Suprapubic skin (tissue), 4 donors: ENCODE measurements at regions not wholly inside any gene's neighbourhood (a gene's known extent, or its start where the extent isn't known, plus 50 kb on each side); places are given as distances from the start of the nearest gene placed in this dataset.

Experiments
- DNase-seq, 2 donors: peaks; one replicate each; pipeline ENCODE4 v3.0.0-alpha.2; 2019; ENCODE audit warnings: low spot score in 2 of 2
- H3K27ac ChIP-seq: fragments of 200-600 bp; sonication (generic); one replicate; pipeline ENCODE4 v1.5.1; 2019
- H3K27me3 ChIP-seq: fragments of 200-600 bp; sonication (generic); one replicate; pipeline ENCODE4 v1.5.1; 2019
- H3K36me3 ChIP-seq: fragments of 200-600 bp; sonication (generic); one replicate; pipeline ENCODE4 v1.5.1; 2019
- H3K4me1 ChIP-seq: fragments of 200-600 bp; sonication (generic); one replicate; pipeline ENCODE4 v1.5.1; 2019
- H3K4me3 ChIP-seq: fragments of 200-600 bp; sonication (generic); one replicate; pipeline ENCODE4 v1.5.1; 2019; ENCODE audit warnings: mild to moderate bottlenecking
- H3K9me3 ChIP-seq: fragments of 200-600 bp; sonication (generic); one replicate; pipeline ENCODE4 v1.5.1; 2019
- EP300 ChIP-seq: sonication (generic); formaldehyde crosslinking; IDR thresholded peaks from one replicate; pipeline ENCODE4 v1.6.1; 2017; ENCODE audit warnings: antibody characterized with exemption
- POLR2A ChIP-seq, 2 donors: fragments of 450-650 bp; IDR thresholded peaks; one replicate each; pipeline ENCODE4 v1.6.1; 2017; ENCODE audit warnings: antibody characterized with exemption in 2 of 2, mild to moderate bottlenecking in 2 of 2, moderate library complexity in 2 of 2
- POLR2AphosphoS5 ChIP-seq, 3 donors: sonication (generic); formaldehyde crosslinking; IDR thresholded peaks; one replicate each; pipeline ENCODE4 v1.6.1; 2017; ENCODE audit warnings: antibody characterized with exemption in 3 of 3
- WGBS: methylation state at CpG from one replicate; pipeline ENCODE4 v1.1.5; 2018; 5-methylcytosine and 5-hydroxymethylcytosine counted together
- TF ChIP-seq, protein P1 (sequence below), 2 donors: fragments of 200-600 bp in 1 of 2; fragments of 450-650 bp in 1 of 2; sonication (generic) in 1 of 2; IDR thresholded peaks; one replicate each; pipeline ENCODE4 v1.5.1; 2016 to 2019; ENCODE audit warnings: antibody characterized with exemption in 2 of 2, mild to moderate bottlenecking in 1 of 2, moderate library complexity in 1 of 2

DNA sequence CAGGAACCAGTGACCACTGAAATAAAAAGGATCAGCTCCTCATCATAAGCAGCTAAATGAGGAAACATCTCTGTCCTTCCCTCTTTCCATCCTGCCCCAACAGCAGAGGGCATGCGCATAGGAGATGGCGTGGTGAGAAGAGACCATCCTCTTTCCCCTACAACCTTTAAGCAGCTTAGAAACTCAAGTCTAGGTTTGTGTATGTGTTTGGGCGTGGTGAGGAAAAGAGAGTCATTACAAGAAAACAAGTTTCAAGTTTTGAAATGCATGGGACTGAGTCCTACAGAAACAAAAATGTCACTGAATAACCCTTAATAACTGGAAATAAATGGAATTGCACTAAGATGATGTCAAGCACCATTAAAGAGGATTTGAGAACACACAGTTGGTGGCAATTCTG is 96.4 kb upstream of the IL12B start:
- H3K4me1 ChIP-seq: no peaks in the 10 kb centered on the region
- H3K9me3 ChIP-seq: no peaks in the 10 kb centered on the region
- no peaks in the 10 kb centered on the region for H3K27me3 ChIP-seq
- H3K27ac ChIP-seq: no peak overlapping the region
- DNase-seq: no peak
- 97% methylated on average over 3 of the region's 3 CpGs for WGBS
- no peaks in the 10 kb centered on the region for H3K36me3 ChIP-seq
- no peak overlapping the region for H3K4me3 ChIP-seq
- TF ChIP-seq POLR2AphosphoS5 (IDR thresholded peaks at IDR 0.05) (no peak), POLR2A (IDR thresholded peaks at IDR 0.05) (no peak), EP300 (no peak)
- TF ChIP-seq, protein P1, sequence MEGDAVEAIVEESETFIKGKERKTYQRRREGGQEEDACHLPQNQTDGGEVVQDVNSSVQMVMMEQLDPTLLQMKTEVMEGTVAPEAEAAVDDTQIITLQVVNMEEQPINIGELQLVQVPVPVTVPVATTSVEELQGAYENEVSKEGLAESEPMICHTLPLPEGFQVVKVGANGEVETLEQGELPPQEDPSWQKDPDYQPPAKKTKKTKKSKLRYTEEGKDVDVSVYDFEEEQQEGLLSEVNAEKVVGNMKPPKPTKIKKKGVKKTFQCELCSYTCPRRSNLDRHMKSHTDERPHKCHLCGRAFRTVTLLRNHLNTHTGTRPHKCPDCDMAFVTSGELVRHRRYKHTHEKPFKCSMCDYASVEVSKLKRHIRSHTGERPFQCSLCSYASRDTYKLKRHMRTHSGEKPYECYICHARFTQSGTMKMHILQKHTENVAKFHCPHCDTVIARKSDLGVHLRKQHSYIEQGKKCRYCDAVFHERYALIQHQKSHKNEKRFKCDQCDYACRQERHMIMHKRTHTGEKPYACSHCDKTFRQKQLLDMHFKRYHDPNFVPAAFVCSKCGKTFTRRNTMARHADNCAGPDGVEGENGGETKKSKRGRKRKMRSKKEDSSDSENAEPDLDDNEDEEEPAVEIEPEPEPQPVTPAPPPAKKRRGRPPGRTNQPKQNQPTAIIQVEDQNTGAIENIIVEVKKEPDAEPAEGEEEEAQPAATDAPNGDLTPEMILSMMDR (IDR thresholded peaks at IDR 0.05): no peak

DNA sequence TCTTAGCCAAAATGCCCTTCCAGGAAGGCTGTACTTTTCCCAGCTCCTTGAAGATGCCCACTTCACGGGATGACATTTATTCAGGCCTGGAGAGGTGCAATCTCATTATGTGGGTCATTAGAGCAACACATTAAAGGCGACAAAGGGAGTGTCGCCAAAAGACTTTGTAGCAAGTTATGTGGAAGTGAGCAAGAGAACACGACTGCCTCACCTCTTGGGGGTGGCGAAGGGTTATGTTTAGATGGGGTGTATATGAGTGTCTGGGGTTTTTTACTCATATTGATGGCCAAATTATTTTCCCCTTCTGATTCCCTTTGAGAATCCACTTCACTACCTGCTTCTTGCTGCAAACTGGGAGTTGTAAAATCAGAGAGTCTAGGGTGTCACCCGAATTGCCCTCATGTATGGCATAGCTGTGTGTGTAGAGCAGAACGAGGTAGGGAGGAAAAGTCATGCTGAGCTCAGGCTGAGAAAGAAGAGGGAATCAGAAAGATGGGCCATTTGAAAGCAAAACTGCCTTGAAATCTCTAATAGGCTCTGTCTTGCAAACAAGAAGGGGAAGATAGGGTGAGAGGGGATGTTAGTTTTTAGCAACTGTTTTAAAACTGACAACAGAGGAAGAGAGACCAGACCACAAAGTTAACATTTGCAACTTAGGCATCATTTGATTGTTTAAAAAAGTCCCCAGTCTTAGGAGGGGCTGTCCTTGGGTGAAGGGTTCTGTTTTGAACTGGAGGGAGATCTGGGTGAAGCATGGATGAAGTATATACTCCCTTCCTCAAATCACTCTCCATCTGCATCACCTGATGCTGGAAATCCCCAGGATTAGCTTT is 97.1 kb upstream of the IL12B start:
- WGBS: 69% methylated on average over 7 of the region's 7 CpGs
- TF ChIP-seq POLR2A (IDR thresholded peaks at IDR 0.05) (no peak), POLR2AphosphoS5 (IDR thresholded peaks at IDR 0.05) (no peak), EP300 (no peak)
- TF ChIP-seq, protein P1 (IDR thresholded peaks at IDR 0.05): no peak
- H3K9me3 ChIP-seq: no peaks in the 10 kb centered on the region
- no peak overlapping the region for H3K4me3 ChIP-seq
- peaks cover 7% of the 10 kb centered on the region for H3K27me3 ChIP-seq
- H3K27ac ChIP-seq: no peak overlapping the region
- H3K36me3 ChIP-seq: no peaks in the 10 kb centered on the region
- H3K4me1 ChIP-seq: no peaks in the 10 kb centered on the region
- no peak for DNase-seq

DNA sequence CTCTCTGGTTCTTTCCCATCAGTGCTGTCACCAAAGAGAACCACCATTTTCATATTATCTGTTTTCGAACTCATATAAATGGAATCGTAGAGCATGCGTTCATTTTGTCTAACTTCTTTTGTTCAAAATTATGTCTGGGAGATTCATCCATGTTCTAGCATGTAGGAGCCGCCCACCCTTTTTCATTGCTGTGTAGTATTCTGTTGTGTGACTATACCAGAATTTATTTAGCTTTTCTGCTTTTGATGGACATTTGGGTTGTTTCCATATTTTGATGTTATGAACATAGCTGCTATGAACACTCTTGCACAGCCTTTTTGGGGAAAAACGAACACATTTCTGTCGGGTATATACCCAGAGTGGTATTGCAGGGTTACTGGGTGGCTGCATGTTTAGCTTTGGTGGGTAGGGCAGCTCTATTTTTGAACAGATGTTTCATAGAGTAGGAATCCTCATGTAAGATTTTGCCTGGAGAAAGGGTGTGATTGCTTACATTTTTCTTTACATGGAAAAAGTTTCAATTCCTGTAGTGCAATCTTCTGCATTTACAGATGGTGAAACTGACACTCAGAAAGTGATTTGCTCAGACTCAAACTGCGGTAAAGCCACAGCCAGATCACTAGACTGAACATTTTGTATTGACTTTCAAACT is 100.2 kb upstream of the IL12B start:
- WGBS: 75% methylated on average over 7 of the region's 7 CpGs
- H3K4me3 ChIP-seq: no peak overlapping the region
- H3K36me3 ChIP-seq: no peaks in the 10 kb centered on the region
- no peaks in the 10 kb centered on the region for H3K9me3 ChIP-seq
- DNase-seq: no peak
- H3K4me1 ChIP-seq: no peaks in the 10 kb centered on the region
- no peak for TF ChIP-seq EP300
- TF ChIP-seq POLR2A (IDR thresholded peaks at IDR 0.05): no peak
- TF ChIP-seq, protein P1 (IDR thresholded peaks at IDR 0.05): no peak
- TF ChIP-seq POLR2AphosphoS5 (IDR thresholded peaks at IDR 0.05): no peak
- peaks cover 10% of the 10 kb centered on the region for H3K27me3 ChIP-seq
- H3K27ac ChIP-seq: no peak overlapping the region

DNA sequence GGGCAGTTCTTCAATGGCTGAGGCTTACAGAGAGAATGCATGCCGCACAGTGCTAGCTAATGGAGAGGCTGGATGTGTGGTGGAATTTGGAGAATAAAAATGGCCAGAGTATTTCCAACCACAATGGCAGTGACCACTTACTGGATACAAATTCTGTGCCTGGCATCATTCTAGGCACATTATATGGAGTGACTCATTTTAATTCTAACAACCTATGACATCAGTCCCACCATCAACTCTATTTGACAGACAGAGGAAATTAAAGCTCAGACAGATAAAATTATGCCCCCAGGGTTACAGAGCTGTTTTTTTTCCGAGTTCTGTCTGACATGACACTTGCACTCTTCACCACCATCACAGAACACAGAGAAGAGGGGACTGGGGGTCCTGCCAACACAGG is 105.6 kb upstream of the IL12B start:
- H3K9me3 ChIP-seq: no peaks in the 10 kb centered on the region
- TF ChIP-seq POLR2AphosphoS5 (IDR thresholded peaks at IDR 0.05) (no peak), POLR2A (IDR thresholded peaks at IDR 0.05) (no peak)
- TF ChIP-seq, protein P1 (IDR thresholded peaks at IDR 0.05): no peak
- 63% methylated on average over 2 of the region's 2 CpGs for WGBS
- no peaks in the 10 kb centered on the region for H3K4me1 ChIP-seq
- H3K4me3 ChIP-seq: no peak overlapping the region
- H3K27ac ChIP-seq: no peak overlapping the region
- peaks cover 10% of the 10 kb centered on the region for H3K27me3 ChIP-seq
- DNase-seq: no peak
- H3K36me3 ChIP-seq: no peaks in the 10 kb centered on the region

DNA sequence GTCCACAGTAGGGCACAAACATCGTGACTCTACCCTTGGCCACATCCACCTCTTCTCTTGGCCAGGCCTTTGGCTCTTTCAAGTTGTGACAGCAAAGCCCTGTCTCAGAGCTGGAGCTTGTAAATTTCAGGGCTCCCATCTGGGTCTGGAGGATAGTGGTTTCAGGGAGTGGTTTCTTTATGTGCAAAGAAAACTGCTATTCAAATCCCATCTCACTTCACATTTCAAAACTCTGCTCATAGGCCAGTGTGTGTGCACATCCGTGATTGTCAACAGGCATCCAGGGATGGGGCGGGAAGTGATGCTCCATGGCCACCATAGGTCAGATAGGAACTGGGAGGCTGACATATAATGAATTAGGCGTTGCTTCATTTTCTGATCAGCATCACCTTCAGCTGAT is 107.8 kb upstream of the IL12B start:
- Histone ChIP-seq H3K4me3 (no peak overlapping the region), H3K36me3 (no peaks in the 10 kb centered on the region), H3K9me3 (no peaks in the 10 kb centered on the region), H3K27me3 (no peaks in the 10 kb centered on the region), H3K4me1 (no peaks in the 10 kb centered on the region), H3K27ac (no peak overlapping the region)
- 92% methylated on average over 4 of the region's 4 CpGs for WGBS
- TF ChIP-seq EP300 (no peak), POLR2AphosphoS5 (IDR thresholded peaks at IDR 0.05) (no peak), POLR2A (IDR thresholded peaks at IDR 0.05) (no peak)
- TF ChIP-seq, protein P1 (IDR thresholded peaks at IDR 0.05): no peak
- DNase-seq: no peak
